ENCODE measurements at regions not wholly inside any gene's neighbourhood (a gene's known extent, or its start where the extent isn't known, plus 50 kb on each side); places are given as distances from the start of the nearest gene placed in this dataset.
"Not testable (repeated sequence)": the region's sequence is repeated elsewhere in the genome, so short reads cannot be mapped to it uniquely, and the experiment has no call there.

DNA sequence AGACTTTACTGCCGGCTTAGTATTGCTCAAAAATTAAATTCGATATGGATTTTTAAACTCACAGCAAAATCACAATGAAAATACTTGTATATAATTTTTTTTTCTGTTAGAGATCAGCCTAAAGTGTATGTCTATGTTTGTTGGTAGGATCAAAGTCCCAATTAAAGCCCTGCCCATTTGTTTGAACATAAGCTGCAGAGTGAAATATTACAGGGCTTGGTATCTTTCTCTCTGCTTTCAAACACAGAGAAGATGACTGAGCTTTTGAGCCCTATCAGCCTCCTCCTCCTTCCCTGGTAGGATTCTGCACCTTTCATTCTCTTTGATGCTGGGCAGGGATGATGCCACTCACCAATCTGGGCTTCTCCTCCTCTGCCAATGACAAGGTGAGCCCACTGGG is 345.4 kb downstream of the PPP1R2C start:
- no peak for DNase-seq

DNA sequence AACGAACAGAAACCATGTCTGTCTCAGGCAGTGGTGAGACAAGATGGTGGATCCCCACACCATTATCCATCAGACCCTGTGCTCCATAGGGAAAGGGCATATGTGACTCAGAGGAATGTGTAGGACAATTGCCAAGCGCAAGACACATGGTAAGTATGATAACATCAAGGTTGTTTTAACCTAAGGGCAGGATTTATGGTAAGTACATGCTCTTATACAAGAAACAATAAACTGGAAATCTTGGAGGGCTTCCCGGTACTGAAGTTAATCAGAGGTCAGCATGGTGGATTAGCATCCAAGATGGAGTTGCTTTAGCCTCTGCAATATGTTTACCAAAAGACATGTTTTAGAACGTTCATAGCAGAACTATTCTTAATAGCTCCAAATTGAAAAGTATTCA is 355.0 kb downstream of the PPP1R2C start:
- DNase-seq: no peak

DNA sequence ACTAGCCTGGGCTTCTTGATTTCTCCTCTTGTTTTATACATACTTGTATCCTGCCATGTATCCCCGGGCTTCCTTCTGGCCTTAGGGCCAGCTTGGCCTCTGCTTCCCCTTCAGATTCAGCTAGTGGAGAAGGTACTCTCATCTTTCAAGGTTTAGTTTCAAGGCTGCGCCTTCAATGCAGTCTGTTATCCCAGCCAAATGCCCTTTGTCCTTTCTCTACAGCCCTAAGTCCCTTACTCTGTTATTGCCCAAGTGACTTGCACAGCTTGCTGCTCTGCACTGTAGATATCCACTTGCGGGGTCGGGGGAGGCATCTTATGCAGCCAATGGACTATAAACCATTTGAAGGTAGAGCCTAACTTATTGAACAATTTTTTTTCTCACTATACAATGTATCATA is 357.5 kb downstream of the PPP1R2C start:
- DNase-seq: no peak

DNA sequence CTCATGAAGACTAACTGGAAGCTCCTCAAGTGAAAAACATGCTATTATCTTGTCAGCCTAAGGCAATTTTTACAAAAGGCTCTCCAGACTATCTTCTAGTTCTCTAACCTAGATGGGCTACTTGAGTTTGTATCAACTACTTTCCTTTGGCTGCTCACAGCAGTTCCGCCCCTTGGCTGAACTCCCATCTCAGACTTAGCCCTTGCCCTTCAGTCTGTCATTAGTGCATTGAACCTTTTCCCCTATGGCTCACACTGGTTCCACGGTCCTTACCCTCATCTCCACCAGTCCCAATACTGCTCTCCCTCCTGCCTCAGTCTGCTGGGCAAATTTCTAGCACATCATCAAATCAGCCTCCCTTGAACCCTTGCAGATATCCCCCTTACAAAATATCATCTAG is 362.3 kb downstream of the PPP1R2C start:
- no peak for DNase-seq

DNA sequence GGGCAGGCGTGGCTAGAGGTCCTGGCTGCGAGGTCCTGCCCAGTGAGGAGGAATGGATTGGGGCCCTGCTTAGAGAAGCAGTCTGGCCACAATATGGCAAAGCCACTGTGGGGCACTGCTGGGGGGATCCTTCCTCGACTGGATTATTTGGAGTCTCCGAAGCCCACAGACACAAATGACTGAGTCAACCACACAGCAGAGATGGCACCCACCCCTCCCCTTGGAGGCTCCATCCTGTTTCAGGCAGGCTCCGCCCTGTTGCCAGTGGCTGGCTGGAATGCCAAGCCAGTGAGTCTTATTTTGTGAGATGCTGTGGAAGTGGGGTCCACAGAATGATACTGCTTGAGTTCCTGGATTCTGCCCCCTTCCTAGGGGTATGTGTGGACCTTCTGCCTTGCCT is 363.9 kb downstream of the PPP1R2C start:
- DNase-seq: no peak

DNA sequence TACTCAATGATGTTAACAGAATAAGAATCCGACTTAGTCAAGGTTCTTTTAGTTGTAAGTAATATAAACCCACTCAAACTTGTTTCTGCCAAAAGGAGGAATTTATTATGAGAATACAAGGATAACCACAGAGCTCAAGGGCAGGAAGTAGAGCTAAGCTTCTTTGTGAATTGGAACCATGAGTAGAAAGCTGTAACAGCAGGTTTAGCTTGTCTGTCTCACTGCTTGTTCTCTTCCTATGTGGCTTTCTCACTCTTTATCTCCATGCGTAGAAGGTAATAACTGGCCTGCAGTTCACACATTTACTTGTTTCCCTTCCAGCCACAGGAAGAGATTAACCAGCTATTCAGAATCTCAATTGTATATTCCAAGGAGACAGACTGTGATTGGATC is 378.3 kb downstream of the PPP1R2C start:
- DNase-seq: no peak

DNA sequence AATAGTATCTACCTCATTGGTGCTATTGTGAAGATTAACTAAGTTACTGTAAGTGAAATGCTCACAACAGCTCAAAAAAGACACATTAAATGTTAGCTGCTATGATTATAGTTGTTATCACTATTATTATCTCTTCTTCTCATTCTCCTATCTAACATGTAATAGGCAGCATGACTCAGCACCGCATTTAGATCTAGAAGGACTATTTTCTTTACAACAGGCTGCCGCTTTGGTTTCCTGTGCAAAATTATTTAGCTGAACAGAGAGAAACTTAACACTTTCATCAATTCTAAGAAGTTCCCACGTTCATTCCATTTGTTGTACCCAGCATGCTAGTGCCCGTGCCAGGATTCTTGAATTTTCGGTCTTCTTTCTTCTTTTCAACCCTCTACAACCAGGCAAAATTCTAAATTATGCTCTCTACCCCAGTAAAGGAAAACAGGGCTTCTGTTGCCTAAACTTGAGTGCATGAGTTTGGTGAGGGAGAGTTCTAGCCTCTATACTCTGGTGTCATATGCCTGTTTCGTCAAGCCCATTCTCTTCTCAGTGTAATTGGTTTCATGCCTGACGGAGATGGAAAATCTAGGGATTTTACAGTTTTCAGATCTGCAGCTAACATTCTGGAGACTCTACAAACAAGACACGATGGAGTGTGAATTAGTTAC is 378.9 kb downstream of the PPP1R2C start:
- no peak for DNase-seq

DNA sequence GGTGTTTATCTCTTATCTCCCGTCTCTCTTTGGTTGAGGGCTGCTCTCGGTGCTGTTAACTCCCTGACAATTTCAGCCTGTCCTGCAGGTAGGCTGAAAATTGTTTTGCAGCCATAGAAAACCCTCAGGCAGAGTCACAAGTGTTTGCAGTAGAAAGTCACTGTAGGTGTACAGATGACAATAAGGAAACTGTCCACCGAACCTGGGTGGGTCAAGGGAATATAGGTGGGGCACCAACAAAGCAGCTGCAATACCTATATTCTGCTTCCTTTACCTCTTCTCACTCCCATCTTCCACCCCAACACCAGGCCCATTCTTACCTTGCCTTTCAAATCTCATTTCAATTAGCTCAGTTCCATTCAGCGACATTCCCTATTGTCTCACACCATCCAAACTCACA is 381.8 kb downstream of the PPP1R2C start:
- no peak for DNase-seq

DNA sequence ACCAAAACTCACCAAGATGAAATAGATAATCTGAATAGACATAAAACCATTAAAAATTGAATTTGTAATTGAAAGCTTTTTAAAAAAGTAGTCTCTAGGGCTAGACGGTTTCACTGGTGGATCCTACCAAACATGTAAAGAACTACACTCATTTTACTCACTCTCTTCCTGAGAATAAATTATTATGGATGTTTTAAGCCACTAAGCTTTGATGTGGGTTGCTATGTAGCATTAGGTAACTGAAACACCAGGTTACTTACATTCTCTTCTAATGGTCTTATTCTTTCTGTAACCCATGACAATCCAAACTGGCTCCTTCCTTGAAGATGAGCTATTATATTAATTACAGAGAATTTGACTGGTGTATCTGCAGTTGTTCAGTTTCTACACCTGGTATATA is 385.1 kb downstream of the PPP1R2C start:
- DNase-seq: no peak

GRCh38 chrX:42386681-42387080 is 391.3 kb downstream of the PPP1R2C start:
- DNase-seq: no peak

- no peak for DNase-seq
These were observed 392.2 kb downstream of the PPP1R2C start for GRCh38 chrX:42385730-42386129.

GRCh38 chrX:42384956-42385355 is 393.0 kb downstream of the PPP1R2C start:
- no peak for DNase-seq

- DNase-seq: no peak
These were observed 399.1 kb downstream of the PPP1R2C start for GRCh38 chrX:42378857-42379256.

GRCh38 chrX:42375086-42375485 is 402.9 kb downstream of the PPP1R2C start:
- DNase-seq: no peak

- DNase-seq: no peak
These were observed 411.8 kb downstream of the PPP1R2C start for GRCh38 chrX:42366181-42366580.

DNA sequence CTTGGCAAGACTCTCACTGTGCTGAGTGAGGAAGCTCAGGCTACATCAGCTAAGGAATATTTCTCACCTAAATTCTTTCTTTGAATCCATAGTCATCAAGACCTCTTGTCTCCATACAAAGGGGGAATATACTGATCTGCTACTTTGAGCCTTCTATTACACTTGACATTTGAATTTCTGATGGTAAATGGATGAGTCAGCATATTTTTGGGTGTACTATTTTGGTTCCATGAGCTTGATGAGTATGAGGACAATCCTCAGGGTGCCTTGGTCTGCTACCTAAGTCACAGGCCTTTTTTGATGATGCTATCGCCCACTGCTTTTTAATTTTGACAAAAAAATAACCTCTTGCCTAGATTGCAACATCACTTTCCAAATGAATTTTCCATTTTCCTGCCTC is 415.7 kb downstream of the PPP1R2C start:
- DNase-seq: no peak

DNA sequence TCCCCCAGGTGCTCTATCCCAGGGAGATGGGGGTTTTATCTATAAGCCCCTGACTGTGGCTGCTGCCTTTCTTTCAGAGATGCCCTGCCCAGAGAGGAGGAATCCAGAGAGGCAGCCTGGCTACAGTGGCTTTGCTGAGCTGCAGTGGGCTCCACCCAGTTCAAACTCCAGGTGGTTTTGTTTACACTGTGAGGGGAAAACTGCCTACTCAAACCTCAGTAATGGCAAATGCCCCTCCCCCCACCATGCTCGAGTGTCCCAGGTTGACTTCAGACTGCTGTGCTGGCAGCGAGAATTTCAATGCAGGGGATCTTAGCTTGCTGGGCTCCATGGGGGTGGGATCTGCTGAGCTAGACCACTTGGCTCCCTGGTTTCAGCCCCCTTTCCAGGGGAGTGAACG is 419.6 kb upstream of the CASK start:
- not testable (repeated sequence) for DNase-seq

Data from fibroblast of skin of right quadriceps (primary cell).